ENCODE measurements at regions not wholly inside any gene's neighbourhood (a gene's known extent, or its start where the extent isn't known, plus 50 kb on each side); places are given as distances from the start of the nearest gene placed in this dataset.

DNA sequence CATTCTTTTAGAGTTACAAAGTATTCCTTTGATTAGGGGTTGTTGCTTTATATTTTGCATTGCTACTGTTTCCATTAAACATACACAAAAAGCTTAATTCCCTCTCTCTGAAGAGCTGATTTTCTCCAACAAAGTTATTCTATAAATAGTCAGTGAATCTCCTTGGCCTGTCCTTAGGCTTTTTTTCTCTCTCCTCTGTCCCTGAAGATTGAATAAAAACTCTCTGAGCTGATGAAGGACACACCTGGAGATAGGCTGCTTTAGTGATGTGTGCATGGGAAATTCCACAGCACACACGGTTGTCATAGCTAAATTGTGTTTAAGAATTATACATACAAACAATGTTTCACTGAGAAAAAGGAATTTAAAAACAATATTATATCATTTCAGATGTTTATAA lies 90.5 kb upstream of the TMEM106B start:
- no peaks in the 10 kb centered on the region for H3K27me3 ChIP-seq
- no peak for DNase-seq
- 13% methylated on average over 1 of the region's 1 CpG for WGBS (ENCODE audit: insufficient coverage, low coverage, low lambda C conversion rate, missing lambda C conversion rate)
- H3K9me3 ChIP-seq = no peaks in the 10 kb centered on the region
- no peak for ATAC-seq
- no peak for TF ChIP-seq POLR2A (IDR thresholded peaks at IDR 0.05)
- TF ChIP-seq, protein P1, sequence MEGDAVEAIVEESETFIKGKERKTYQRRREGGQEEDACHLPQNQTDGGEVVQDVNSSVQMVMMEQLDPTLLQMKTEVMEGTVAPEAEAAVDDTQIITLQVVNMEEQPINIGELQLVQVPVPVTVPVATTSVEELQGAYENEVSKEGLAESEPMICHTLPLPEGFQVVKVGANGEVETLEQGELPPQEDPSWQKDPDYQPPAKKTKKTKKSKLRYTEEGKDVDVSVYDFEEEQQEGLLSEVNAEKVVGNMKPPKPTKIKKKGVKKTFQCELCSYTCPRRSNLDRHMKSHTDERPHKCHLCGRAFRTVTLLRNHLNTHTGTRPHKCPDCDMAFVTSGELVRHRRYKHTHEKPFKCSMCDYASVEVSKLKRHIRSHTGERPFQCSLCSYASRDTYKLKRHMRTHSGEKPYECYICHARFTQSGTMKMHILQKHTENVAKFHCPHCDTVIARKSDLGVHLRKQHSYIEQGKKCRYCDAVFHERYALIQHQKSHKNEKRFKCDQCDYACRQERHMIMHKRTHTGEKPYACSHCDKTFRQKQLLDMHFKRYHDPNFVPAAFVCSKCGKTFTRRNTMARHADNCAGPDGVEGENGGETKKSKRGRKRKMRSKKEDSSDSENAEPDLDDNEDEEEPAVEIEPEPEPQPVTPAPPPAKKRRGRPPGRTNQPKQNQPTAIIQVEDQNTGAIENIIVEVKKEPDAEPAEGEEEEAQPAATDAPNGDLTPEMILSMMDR (IDR thresholded peaks at IDR 0.05) = no peak
- no peaks in the 10 kb centered on the region for H3K4me1 ChIP-seq
- intact Hi-C loops (cut with DNase I) = no loop called here
- H3K36me3 ChIP-seq = no peaks in the 10 kb centered on the region
- H3K4me3 ChIP-seq = no peak overlapping the region
- no peak overlapping the region for H3K27ac ChIP-seq

DNA sequence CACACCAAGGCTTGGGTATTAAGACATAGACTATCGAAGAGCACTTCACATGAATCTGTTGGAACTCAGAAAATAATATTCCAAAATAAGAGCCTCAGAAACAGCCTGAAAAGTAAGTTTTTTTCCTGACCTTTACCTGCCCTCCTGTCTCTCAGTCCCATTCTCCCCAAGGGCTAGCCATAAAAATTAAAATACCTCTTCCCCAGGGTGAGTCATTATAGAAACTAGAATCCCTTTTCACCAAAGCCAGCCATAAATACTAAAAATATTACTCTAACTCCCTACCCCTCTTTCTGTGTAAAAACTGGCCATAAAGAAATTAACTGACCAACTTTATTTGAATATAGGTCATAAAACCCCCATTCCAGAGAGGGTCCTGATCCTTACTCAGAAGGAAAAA lies 87.9 kb upstream of the TMEM106B start:
- DNase-seq (no peak), ATAC-seq (no peak)
- H3K27me3 ChIP-seq = no peaks in the 10 kb centered on the region
- TF ChIP-seq, protein P1 (IDR thresholded peaks at IDR 0.05) = no peak
- TF ChIP-seq POLR2A (IDR thresholded peaks at IDR 0.05) = no peak
- no peak overlapping the region for H3K27ac ChIP-seq
- H3K9me3 ChIP-seq = no peaks in the 10 kb centered on the region
- intact Hi-C loops (cut with DNase I) = no loop called here
- no peaks in the 10 kb centered on the region for H3K36me3 ChIP-seq
- no peak overlapping the region for H3K4me3 ChIP-seq
- 60% methylated on average over 1 of the region's 1 CpG for WGBS (ENCODE audit: insufficient coverage, low coverage, low lambda C conversion rate, missing lambda C conversion rate)
- H3K4me1 ChIP-seq = no peaks in the 10 kb centered on the region

DNA sequence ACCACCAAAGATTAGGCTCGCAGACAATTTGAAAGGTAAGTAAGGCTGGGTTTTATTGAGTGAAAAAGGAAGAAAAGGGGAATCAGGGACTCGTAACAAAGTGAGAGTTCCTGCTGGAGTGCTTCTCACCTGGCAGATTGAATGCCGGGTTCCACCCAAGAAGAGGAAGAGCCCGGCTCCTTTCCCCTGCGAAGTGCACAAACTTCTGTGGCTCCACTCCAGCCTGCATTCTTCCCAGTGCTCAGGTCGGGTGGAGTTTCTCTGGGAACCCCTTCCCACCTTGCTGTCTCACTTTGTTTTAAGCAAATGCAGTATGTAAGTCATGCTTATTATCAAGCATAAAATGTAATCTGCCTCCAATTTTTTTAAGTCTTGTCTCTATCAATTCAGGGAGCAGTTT lies 87.1 kb upstream of the TMEM106B start:
- H3K4me3 ChIP-seq = no peak overlapping the region
- no peak overlapping the region for H3K27ac ChIP-seq
- TF ChIP-seq, protein P1 (IDR thresholded peaks at IDR 0.05) = no peak
- no peak for TF ChIP-seq POLR2A (IDR thresholded peaks at IDR 0.05)
- H3K27me3 ChIP-seq = no peaks in the 10 kb centered on the region
- no peak for ATAC-seq
- no peaks in the 10 kb centered on the region for H3K36me3 ChIP-seq
- intact Hi-C loops (cut with DNase I) = no loop called here
- no peak for DNase-seq
- H3K4me1 ChIP-seq = no peaks in the 10 kb centered on the region
- H3K9me3 ChIP-seq = no peaks in the 10 kb centered on the region
- WGBS (ENCODE audit: insufficient coverage, low coverage, low lambda C conversion rate, missing lambda C conversion rate) = 52% methylated on average over 6 of the region's 6 CpGs

DNA sequence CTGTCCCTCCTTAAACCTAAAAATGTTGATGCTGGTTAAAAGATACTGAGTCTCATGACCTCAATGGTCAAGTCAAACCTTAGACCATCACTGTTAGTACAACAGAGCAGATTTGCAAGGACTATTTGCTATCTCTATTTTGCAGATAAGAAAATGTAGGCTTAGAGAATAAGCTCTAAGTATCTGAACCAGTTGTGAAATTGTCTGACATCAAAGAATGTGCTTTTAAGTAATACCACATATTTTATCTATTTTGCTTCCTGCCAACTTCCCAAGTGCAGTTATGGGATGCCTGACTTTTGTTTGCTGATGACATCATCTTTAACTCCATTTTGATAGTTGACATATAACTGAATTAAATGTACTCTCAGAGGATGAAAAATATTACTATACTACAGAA lies 83.6 kb upstream of the TMEM106B start:
- DNase-seq (no peak), ATAC-seq (no peak)
- Histone ChIP-seq H3K27ac (no peak overlapping the region), H3K27me3 (no peaks in the 10 kb centered on the region), H3K9me3 (no peaks in the 10 kb centered on the region), H3K4me1 (no peaks in the 10 kb centered on the region), H3K36me3 (no peaks in the 10 kb centered on the region), H3K4me3 (no peak overlapping the region)
- TF ChIP-seq, protein P1 (IDR thresholded peaks at IDR 0.05) = no peak
- TF ChIP-seq POLR2A (IDR thresholded peaks at IDR 0.05) = no peak
- intact Hi-C loops (cut with DNase I) = no loop called here

DNA sequence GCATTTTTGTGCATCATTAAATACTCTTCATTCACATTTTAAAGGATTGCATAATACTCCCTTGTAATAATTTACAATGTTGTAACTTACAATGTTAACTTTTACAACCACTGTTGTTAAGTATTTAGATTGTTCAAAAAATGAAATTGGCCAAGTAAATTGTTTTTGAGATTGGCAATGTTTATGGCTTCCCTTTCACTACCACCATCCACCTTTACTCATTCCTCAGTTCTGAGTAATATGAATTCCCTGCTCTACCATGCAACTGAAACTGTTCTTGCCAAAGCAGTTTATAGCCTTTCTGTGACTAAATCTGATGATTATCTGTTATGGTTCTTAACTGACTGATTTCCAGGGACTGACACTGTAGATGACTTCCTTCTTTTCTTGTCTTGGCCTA lies 80.5 kb upstream of the TMEM106B start:
- H3K4me1 ChIP-seq = no peaks in the 10 kb centered on the region

More for the DNA sequence above, 80.5 kb upstream of the TMEM106B start:
- intact Hi-C loops (cut with DNase I) = no loop called here
- Histone ChIP-seq H3K27me3 (no peaks in the 10 kb centered on the region), H3K27ac (no peak overlapping the region), H3K9me3 (no peaks in the 10 kb centered on the region), H3K36me3 (no peaks in the 10 kb centered on the region), H3K4me3 (no peak overlapping the region)
- DNase-seq (no peak), ATAC-seq (no peak)
- TF ChIP-seq, protein P1 (IDR thresholded peaks at IDR 0.05) = no peak
- TF ChIP-seq POLR2A (IDR thresholded peaks at IDR 0.05) = no peak

Data from right lobe of liver (tissue), 6 donors.